ENCODE measurements at regions not wholly inside any gene's neighbourhood (a gene's known extent, or its start where the extent isn't known, plus 50 kb on each side); places are given as distances from the start of the nearest gene placed in this dataset.

DNA sequence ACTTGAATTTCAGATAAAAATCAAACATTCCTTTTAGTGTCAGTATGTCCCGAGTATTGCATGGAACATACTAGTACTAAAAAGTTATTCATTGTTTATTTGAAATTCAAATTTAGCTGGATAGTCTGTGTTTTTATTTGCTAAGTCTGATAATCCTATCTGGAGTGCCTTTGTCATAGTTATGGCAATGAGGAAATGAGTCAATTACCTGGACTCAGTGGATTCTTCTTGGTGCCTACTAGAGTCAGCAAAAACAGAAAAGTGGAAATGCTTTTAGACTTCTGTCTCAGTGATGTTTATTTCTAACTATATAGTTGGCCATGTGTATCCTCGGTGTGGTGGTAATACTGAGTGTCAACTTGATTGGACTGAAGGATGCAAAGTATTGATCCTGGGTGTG lies 121.3 kb upstream of the EEF1E1 start:
- TF ChIP-seq EP300 (IDR thresholded peaks at IDR 0.05), result no peak
- TF ChIP-seq POLR2AphosphoS5 (IDR thresholded peaks at IDR 0.05), result no peak
- TF ChIP-seq POLR2A (IDR thresholded peaks at IDR 0.05), result no peak
